Kidney (tissue), 13 donors: ENCODE measurements at regions not wholly inside any gene's neighbourhood (a gene's known extent, or its start where the extent isn't known, plus 50 kb on each side); places are given as distances from the start of the nearest gene placed in this dataset.
A peak's percentile ranks its signal among the peaks of the same experiment; 100 is the strongest.

ENCODE experiments used
- DNase-seq, 5 donors: peaks; one replicate each; pipeline ENCODE4 v3.0.0-alpha.2; 2013 to 2020
- FAIRE-seq: peaks from 2 replicates; lab custom pipeline; 2012; peaks lifted over from hg19 to GRCh38; lab: Jason Lieb, UNC
- H3K27ac ChIP-seq, 2 donors: one replicate each; pipeline ENCODE4 v1.7.0; 2013; ENCODE audit warnings: low read depth in 2 of 2, low read length in 2 of 2, inconsistent platforms in 1 of 2
- H3K27me3 ChIP-seq: one replicate; pipeline ENCODE4 v1.7.1; 2013; ENCODE audit warnings: low read length, inconsistent platforms; ENCODE audit not compliant: control insufficient read depth, insufficient read depth
- H3K36me3 ChIP-seq, 3 donors: one replicate each; pipeline versions ENCODE4 v1.7.0 to v1.7.1; 2013; ENCODE audit warnings: low read length in 3 of 3, control low read depth in 1 of 3, inconsistent platforms in 1 of 3; ENCODE audit not compliant: insufficient read depth in 3 of 3, control insufficient read depth in 2 of 3
- H3K4me1 ChIP-seq, 3 donors: one replicate each; pipeline versions ENCODE4 v1.7.0 to v1.7.1; 2013; ENCODE audit warnings: low read length in 3 of 3, inconsistent platforms in 1 of 3, low read depth in 1 of 3; ENCODE audit not compliant: control insufficient read depth in 2 of 3, insufficient read depth in 2 of 3
- H3K4me3 ChIP-seq, 3 donors: one replicate each; pipeline versions ENCODE4 v1.7.0 to v1.8.1; 2013; ENCODE audit warnings: low read length in 3 of 3, control low read depth in 1 of 3, inconsistent platforms in 1 of 3
- H3K9ac ChIP-seq, 3 donors: one replicate each; pipeline versions ENCODE4 v1.7.0 to v1.7.1; 2013; ENCODE audit warnings: low read length in 3 of 3, control low read depth in 1 of 3, inconsistent platforms in 1 of 3
- H3K9me3 ChIP-seq, 3 donors: one replicate each; pipeline versions ENCODE4 v1.7.0 to v1.7.1; 2013; ENCODE audit warnings: low read length in 3 of 3, control low read depth in 1 of 3, inconsistent platforms in 1 of 3; ENCODE audit not compliant: control insufficient read depth in 2 of 3, insufficient read depth in 1 of 3
- CTCF ChIP-seq: IDR thresholded peaks from 3 replicates; pipeline ENCODE4 v1.5.1; 2012; ENCODE audit warnings: mild to moderate bottlenecking, moderate library complexity, borderline replicate concordance; ENCODE audit not compliant: insufficient read depth; ENCODE audit errors: extremely low read depth
- intact Hi-C: fragments of 100-400 bp; cut with DNase I; formaldehyde crosslinking; loops from one replicate; pipeline ENCODE4 v1.11.1; 2022
- donor health status: control.
- donor health status: control.
- donor health status: control.
- donor health status: control.
- donor health status: control.
- donor health status: DM: yes; HTN: yes; CAD: no.
- donor health status: Normal renal cell carcinoma (clear cell type).

- Histone ChIP-seq H3K4me1 (no peaks in the 10 kb centered on the region), H3K27ac (no peak overlapping the region), H3K4me3 (no peak overlapping the region), H3K27me3 (no peaks in the 10 kb centered on the region), H3K9ac (no peak overlapping the region), H3K36me3 (no peaks in the 10 kb centered on the region), H3K9me3 (no peaks in the 10 kb centered on the region)
- intact Hi-C loops = no loop called here
- TF ChIP-seq CTCF = no peak
- DNase-seq (no peak), FAIRE-seq (no peak)
Observed at GRCh38 chr2:129884221-129884786, 95.2 kb upstream of the RAB6C start.

DNA sequence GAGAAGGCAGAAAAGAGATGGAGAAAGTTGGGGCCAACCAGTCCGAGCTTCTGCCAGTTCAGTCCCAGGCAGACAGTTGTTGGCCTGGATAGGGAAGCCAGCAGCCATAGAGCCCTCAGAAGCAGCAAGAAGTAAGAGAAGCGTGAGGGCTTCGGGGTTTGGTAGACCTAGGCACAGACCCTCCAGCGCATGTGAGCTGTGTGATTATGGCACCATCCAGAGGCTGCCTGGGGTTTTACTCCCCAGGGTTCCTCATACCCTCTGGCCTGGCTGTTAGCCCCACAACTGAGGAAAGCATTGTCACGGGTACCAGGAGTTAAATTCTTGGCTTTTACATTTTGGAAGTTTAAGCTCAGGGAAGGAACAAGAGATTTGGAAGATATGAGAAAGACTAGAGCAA, 93.7 kb upstream of the RAB6C start:
- H3K4me3 ChIP-seq = no peak overlapping the region
- intact Hi-C loops = no loop called here
- H3K9me3 ChIP-seq = no peaks in the 10 kb centered on the region
- H3K36me3 ChIP-seq = no peaks in the 10 kb centered on the region
- peak; percentile 6 for TF ChIP-seq CTCF
- no peak overlapping the region for H3K9ac ChIP-seq
- FAIRE-seq (no peak), DNase-seq (peak in 1 of 5 donors; percentile 42)
- no peak overlapping the region for H3K27ac ChIP-seq
- H3K27me3 ChIP-seq = no peaks in the 10 kb centered on the region
- H3K4me1 ChIP-seq = no peaks in the 10 kb centered on the region

DNA sequence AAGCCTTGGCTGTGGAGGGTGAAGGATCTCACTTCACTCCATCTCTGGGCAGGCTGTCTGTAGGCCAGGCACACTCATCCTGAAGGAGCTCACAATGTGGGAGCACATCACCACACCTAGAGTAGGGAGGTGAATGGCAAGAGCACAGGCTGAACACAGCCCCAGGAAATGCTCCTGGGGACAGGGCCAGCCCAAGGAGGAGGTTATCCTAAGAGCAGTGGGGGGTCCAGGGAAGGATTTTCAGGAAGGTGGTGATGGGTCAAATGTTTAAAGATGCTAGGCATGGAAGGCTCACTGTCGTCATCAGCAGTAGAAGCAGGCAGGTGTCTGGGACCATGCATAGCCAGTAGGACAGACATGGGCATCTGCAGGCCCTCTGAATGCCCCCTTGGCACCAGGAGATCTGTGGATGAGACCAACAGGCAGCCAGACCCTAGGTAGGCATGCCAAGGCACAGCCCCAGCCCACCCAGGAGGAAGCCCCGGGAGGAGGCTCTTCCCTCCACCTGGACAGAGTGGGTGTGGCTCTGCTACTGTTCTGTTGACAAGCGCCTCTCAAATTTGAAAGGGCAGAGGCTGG, 91.7 kb upstream of the RAB6C start:
- DNase-seq = peak in 1 of 5 donors; percentile 31
- TF ChIP-seq CTCF = no peak
- FAIRE-seq = no peak

GRCh38 chr2:129888461-129888860, 91.0 kb upstream of the RAB6C start:
- no peaks in the 10 kb centered on the region for H3K27me3 ChIP-seq
- H3K36me3 ChIP-seq = no peaks in the 10 kb centered on the region
- DNase-seq (peak in 1 of 5 donors; percentile 27), FAIRE-seq (no peak)
- H3K4me1 ChIP-seq = no peaks in the 10 kb centered on the region
- TF ChIP-seq CTCF = no peak
- H3K9ac ChIP-seq = no peak overlapping the region
- no peak overlapping the region for H3K4me3 ChIP-seq
- H3K9me3 ChIP-seq = no peaks in the 10 kb centered on the region
- no peak overlapping the region for H3K27ac ChIP-seq
- intact Hi-C loops = no loop called here

More for the DNA sequence above, 91.7 kb upstream of the RAB6C start:
- Histone ChIP-seq H3K27ac (no peak overlapping the region), H3K9me3 (no peaks in the 10 kb centered on the region), H3K9ac (no peak overlapping the region), H3K4me3 (no peak overlapping the region), H3K27me3 (no peaks in the 10 kb centered on the region), H3K4me1 (no peaks in the 10 kb centered on the region), H3K36me3 (no peaks in the 10 kb centered on the region)
- intact Hi-C loops = no loop called here
